KMS-11 (cell line): ENCODE measurements at regions not wholly inside any gene's neighbourhood (a gene's known extent, or its start where the extent isn't known, plus 50 kb on each side); places are given as distances from the start of the nearest gene placed in this dataset.

ENCODE experiments used
- H2AFZ ChIP-seq: fragments of 200-600 bp; sonication (generic); 2 replicates; pipeline ENCODE4 v1.6.1; 2016; ENCODE audit warnings: antibody characterized with exemption, mixed run types, low read depth
- H3K27ac ChIP-seq: fragments of 200-600 bp; sonication (generic); 2 replicates; pipeline ENCODE4 v1.6.1; 2016; ENCODE audit warnings: mild to moderate bottlenecking, mixed run types
- H3K27me3 ChIP-seq: fragments of 200-600 bp; sonication (generic); 2 replicates; pipeline ENCODE4 v1.6.1; 2017; ENCODE audit warnings: mild to moderate bottlenecking, low read depth, mixed run types, moderate library complexity; ENCODE audit not compliant: insufficient read depth
- H3K36me3 ChIP-seq: fragments of 200-600 bp; sonication (generic); 2 replicates; pipeline ENCODE4 v1.6.1; 2017; ENCODE audit warnings: mild to moderate bottlenecking, mixed run types; ENCODE audit not compliant: insufficient read depth
- H3K4me1 ChIP-seq: fragments of 200-600 bp; sonication (generic); 2 replicates; pipeline ENCODE4 v1.6.1; 2016; ENCODE audit warnings: mild to moderate bottlenecking, low read depth, mixed run types; ENCODE audit not compliant: poor library complexity, severe bottlenecking
- H3K4me2 ChIP-seq: fragments of 200-600 bp; sonication (generic); 2 replicates; pipeline ENCODE4 v1.7.0; 2016; ENCODE audit warnings: mild to moderate bottlenecking, mixed run types
- H3K4me3 ChIP-seq: fragments of 200-600 bp; sonication (generic); IDR thresholded peaks from 2 replicates; pipeline ENCODE4 v1.6.1; 2017; ENCODE audit warnings: low read depth, low read length, mixed read lengths; ENCODE audit not compliant: insufficient read depth
- H3K79me2 ChIP-seq: fragments of 200-600 bp; sonication (generic); 2 replicates; pipeline ENCODE4 v1.6.1; 2016; ENCODE audit warnings: low read depth, mixed run types; ENCODE audit not compliant: insufficient read depth
- H3K9ac ChIP-seq: fragments of 200-600 bp; sonication (generic); 2 replicates; pipeline ENCODE4 v1.6.1; 2016; ENCODE audit warnings: mild to moderate bottlenecking, mixed run types
- H4K20me1 ChIP-seq: fragments of 200-600 bp; sonication (generic); 2 replicates; pipeline ENCODE4 v1.6.1; 2016; ENCODE audit warnings: mild to moderate bottlenecking, mixed run types; ENCODE audit not compliant: insufficient read depth
- TF ChIP-seq, protein P1 (sequence below): fragments of 200-600 bp; sonication (generic); conservative IDR thresholded peaks from 2 replicates; pipeline ENCODE4 v1.6.1; 2017; ENCODE audit warnings: low read depth, mild to moderate bottlenecking, antibody characterized with exemption, low read length, moderate library complexity, mixed read lengths

DNA sequence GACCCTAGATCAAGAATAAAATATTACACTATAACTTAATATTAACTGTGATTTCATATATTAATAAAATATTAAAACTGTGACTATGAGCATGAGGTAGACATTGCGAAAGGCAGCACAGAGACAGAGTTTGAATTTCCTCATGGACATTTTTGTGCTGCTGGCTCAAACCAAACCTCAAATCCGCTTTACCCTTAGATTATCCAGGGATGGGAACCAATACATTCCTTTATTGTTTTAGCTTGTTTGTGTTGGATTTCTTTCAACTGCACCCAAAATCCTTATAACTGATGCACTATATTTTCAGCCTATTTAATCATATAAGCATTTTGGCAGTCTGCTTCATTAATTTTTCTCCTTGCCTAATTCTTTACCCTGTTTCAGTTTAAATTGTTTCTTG, 436.7 kb downstream of the ATP23 start:
- Histone ChIP-seq H3K9ac (no peak overlapping the region), H3K4me2 (no peak overlapping the region), H3K79me2 (no peaks in the 10 kb centered on the region), H4K20me1 (no peaks in the 10 kb centered on the region), H3K4me1 (no peaks in the 10 kb centered on the region), H2AFZ (no peak overlapping the region), H3K27ac (no peak overlapping the region), H3K27me3 (no peaks in the 10 kb centered on the region), H3K36me3 (no peaks in the 10 kb centered on the region), H3K4me3 (no peak overlapping the region)
- TF ChIP-seq, protein P1, sequence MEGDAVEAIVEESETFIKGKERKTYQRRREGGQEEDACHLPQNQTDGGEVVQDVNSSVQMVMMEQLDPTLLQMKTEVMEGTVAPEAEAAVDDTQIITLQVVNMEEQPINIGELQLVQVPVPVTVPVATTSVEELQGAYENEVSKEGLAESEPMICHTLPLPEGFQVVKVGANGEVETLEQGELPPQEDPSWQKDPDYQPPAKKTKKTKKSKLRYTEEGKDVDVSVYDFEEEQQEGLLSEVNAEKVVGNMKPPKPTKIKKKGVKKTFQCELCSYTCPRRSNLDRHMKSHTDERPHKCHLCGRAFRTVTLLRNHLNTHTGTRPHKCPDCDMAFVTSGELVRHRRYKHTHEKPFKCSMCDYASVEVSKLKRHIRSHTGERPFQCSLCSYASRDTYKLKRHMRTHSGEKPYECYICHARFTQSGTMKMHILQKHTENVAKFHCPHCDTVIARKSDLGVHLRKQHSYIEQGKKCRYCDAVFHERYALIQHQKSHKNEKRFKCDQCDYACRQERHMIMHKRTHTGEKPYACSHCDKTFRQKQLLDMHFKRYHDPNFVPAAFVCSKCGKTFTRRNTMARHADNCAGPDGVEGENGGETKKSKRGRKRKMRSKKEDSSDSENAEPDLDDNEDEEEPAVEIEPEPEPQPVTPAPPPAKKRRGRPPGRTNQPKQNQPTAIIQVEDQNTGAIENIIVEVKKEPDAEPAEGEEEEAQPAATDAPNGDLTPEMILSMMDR, result no peak

DNA sequence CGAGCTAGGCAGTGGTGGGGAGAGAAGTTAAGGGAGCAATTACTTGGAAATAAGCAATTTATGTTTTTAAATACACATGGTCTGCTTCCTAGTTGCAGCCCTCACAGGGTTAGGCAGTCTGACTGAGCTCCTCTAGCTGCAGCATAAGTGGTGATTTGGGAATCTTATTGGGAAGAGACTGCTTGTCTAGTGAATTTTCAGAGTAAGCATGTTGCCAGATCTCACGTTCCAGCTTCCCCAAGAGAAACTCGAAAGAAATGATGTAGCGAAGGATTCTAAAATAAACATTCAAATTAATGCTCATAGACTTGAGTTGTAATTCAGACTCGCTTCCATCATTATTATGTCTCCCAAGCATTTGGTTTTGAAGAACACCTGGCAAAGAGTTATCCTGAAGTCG, 440.2 kb downstream of the ATP23 start:
- H3K4me1 ChIP-seq, result no peaks in the 10 kb centered on the region
- no peaks in the 10 kb centered on the region for H3K79me2 ChIP-seq
- no peak overlapping the region for H3K4me3 ChIP-seq
- TF ChIP-seq, protein P1, result no peak
- H4K20me1 ChIP-seq, result no peaks in the 10 kb centered on the region
- H3K27ac ChIP-seq, result no peak overlapping the region
- no peak overlapping the region for H3K9ac ChIP-seq
- no peak overlapping the region for H3K4me2 ChIP-seq
- H3K27me3 ChIP-seq, result no peaks in the 10 kb centered on the region
- no peaks in the 10 kb centered on the region for H3K36me3 ChIP-seq
- no peak overlapping the region for H2AFZ ChIP-seq

DNA sequence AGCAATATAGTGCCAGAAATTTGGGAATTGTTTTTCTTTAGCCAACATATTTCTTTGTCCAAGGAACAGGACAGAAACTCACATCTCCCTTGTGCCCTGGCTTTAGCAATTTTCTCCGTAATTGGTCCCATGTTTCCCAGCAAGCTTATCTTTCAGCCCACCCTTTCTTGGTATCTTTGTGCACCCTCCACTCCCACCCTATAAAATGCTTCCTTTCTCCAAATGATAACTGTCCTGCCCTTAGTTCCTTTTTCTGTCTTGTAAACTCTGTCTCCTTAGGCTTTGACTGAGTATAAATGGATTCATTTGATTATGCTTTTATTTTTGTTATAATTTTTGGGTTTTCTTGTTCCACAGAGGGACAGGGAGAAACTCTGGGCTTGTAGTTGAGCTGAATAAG, 442.8 kb downstream of the ATP23 start:
- Histone ChIP-seq H3K79me2 (no peaks in the 10 kb centered on the region), H3K9ac (no peak overlapping the region), H3K27me3 (no peaks in the 10 kb centered on the region), H3K27ac (no peak overlapping the region), H3K36me3 (no peaks in the 10 kb centered on the region), H4K20me1 (no peaks in the 10 kb centered on the region), H3K4me2 (no peak overlapping the region), H2AFZ (no peak overlapping the region), H3K4me3 (no peak overlapping the region), H3K4me1 (no peaks in the 10 kb centered on the region)
- TF ChIP-seq, protein P1, result no peak

DNA sequence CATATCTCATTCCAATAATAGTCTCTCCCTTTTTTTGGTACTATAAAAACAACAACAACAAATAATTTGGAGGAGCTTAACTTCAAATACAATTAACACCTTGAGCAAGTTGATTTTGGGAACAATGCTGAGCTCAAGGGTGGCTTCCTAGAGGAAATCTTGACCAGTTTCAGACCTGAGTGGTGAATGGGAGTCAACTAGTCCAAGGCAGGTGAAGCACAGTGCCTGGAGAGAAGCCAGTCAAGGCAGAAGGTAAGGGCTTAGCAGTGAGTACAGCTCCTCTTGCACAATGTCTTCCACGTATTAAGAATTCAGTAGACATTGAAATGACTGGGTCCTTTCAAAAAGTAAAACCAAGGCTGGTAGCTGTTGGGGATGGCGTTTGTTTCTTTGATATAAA, 444.8 kb downstream of the ATP23 start:
- TF ChIP-seq, protein P1, result no peak
- Histone ChIP-seq H3K27me3 (no peaks in the 10 kb centered on the region), H2AFZ (no peak overlapping the region), H3K4me2 (no peak overlapping the region), H3K36me3 (no peaks in the 10 kb centered on the region), H3K27ac (no peak overlapping the region), H3K4me3 (no peak overlapping the region), H3K4me1 (no peaks in the 10 kb centered on the region), H4K20me1 (no peaks in the 10 kb centered on the region), H3K79me2 (no peaks in the 10 kb centered on the region), H3K9ac (no peak overlapping the region)

DNA sequence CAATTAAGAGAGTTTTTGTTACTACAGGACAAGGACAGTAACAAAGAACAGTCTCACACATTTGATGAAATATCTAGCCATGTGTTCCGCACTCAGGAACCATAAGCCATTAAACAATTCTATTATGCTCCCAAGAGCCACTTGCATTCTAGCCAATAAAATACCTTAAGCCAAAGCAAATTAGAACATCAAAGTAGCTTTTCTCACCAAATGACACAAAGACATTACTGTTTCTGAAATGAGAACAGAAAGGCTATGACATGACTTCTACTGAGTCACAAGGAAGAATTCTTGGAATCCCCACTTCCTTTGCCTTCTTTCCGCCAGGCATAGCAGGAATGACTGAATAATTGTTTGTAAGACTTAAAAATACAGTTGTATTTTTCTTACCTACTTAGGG, 445.8 kb downstream of the ATP23 start:
- no peak overlapping the region for H3K27ac ChIP-seq
- TF ChIP-seq, protein P1, result no peak
- H3K4me2 ChIP-seq, result no peak overlapping the region
- no peaks in the 10 kb centered on the region for H3K36me3 ChIP-seq
- H3K4me1 ChIP-seq, result no peaks in the 10 kb centered on the region
- no peak overlapping the region for H2AFZ ChIP-seq
- H3K79me2 ChIP-seq, result no peaks in the 10 kb centered on the region
- H3K9ac ChIP-seq, result no peak overlapping the region
- no peaks in the 10 kb centered on the region for H3K27me3 ChIP-seq
- no peaks in the 10 kb centered on the region for H4K20me1 ChIP-seq
- H3K4me3 ChIP-seq, result no peak overlapping the region
